SK-N-SH (cell line): ENCODE measurements at regions not wholly inside any gene's neighbourhood (a gene's known extent, or its start where the extent isn't known, plus 50 kb on each side); places are given as distances from the start of the nearest gene placed in this dataset.

Experiments used
- CTCF ChIA-PET: fragments of 300-600, 350-600 bp; formaldehyde crosslinking; extraction: SDS; loops from one replicate; lab custom pipeline; 2021; lab: Yijun Ruan, JAX
- POLR2A ChIA-PET: fragments of 350-600 bp; sonication (Branson Sonifier 250); formaldehyde crosslinking; extraction: SDS; loops from one replicate; lab custom pipeline; 2020; ENCODE audit warnings: antibody characterized with exemption, inconsistent platforms; lab: Yijun Ruan, JAX
- DNase-seq: peaks from one replicate; pipeline ENCODE4 v3.0.0; 2012
- H2AFZ ChIP-seq: fragments of 200-600 bp; sonication (generic); 2 replicates; pipeline ENCODE4 v1.8.1; 2016; ENCODE audit warnings: antibody characterized with exemption, mild to moderate bottlenecking, low read depth
- H3F3A ChIP-seq: fragments of 200-600 bp; sonication (generic); replicated peaks from 2 replicates; pipeline ENCODE3; 2016; ENCODE audit warnings: antibody characterized with exemption, mild to moderate bottlenecking; ENCODE audit not compliant: insufficient read depth
- H3K27ac ChIP-seq, 2 experiments: fragments of 200-500 bp in 1 of 2; fragments of 200-600 bp in 1 of 2; sonication (Bioruptor generic) in 1 of 2; sonication (generic), shearing (Covaris generic) in 1 of 2; 2 replicates each; pipeline versions ENCODE4 v1.5.1 to v1.6.1; 2014 to 2016; ENCODE audit warnings: low read depth in 2 of 2, inconsistent platforms in 1 of 2, low read length in 1 of 2, mild to moderate bottlenecking in 1 of 2, mixed read lengths in 1 of 2
- H3K27me3 ChIP-seq: fragments of 200-600 bp; sonication (generic), shearing (Covaris generic); 2 replicates; pipeline ENCODE4 v1.6.1; 2016; ENCODE audit warnings: mixed run types; ENCODE audit not compliant: insufficient read depth
- H3K36me3 ChIP-seq, 2 experiments: fragments of 200-500 bp in 1 of 2; fragments of 200-600 bp in 1 of 2; sonication (Bioruptor generic) in 1 of 2; sonication (generic) in 1 of 2; replicated peaks in 1 of 2; 2 replicates each; pipeline versions ENCODE3 to v1.5.1; 2014 to 2016; ENCODE audit warnings: low read length in 1 of 2, mild to moderate bottlenecking in 1 of 2; ENCODE audit not compliant: insufficient read depth in 2 of 2, control insufficient read depth in 1 of 2
- H3K4me1 ChIP-seq, 2 experiments: fragments of 200-500 bp in 1 of 2; fragments of 200-600 bp in 1 of 2; sonication (Bioruptor generic) in 1 of 2; sonication (generic), shearing (Covaris generic) in 1 of 2; 2 replicates each; pipeline versions ENCODE4 v1.5.1 to v1.6.1; 2014 to 2016; ENCODE audit warnings: low read depth in 1 of 2, low read length in 1 of 2, mixed run types in 1 of 2; ENCODE audit not compliant: insufficient read depth in 2 of 2, control insufficient read depth in 1 of 2
- H3K4me2 ChIP-seq: fragments of 200-600 bp; sonication (generic), shearing (Covaris generic); 2 replicates; pipeline ENCODE4 v1.6.1; 2017; ENCODE audit warnings: mixed run types
- H3K4me3 ChIP-seq, 2 experiments: fragments of 200-500 bp in 1 of 2; fragments of 200-600 bp in 1 of 2; sonication (Bioruptor generic) in 1 of 2; sonication (generic), shearing (Covaris generic) in 1 of 2; 2 replicates each; pipeline versions ENCODE4 v1.5.1 to v1.8.1; 2014 to 2016; ENCODE audit warnings: low read depth in 2 of 2, inconsistent platforms in 1 of 2, low read length in 1 of 2, mild to moderate bottlenecking in 1 of 2, mixed read lengths in 1 of 2, moderate library complexity in 1 of 2
- H3K79me2 ChIP-seq: fragments of 200-600 bp; sonication (generic); 2 replicates; pipeline ENCODE4 v1.8.1; 2017; ENCODE audit warnings: mild to moderate bottlenecking; ENCODE audit not compliant: insufficient read depth
- H3K9ac ChIP-seq: fragments of 200-600 bp; sonication (generic); 2 replicates; pipeline ENCODE4 v1.6.1; 2017; ENCODE audit warnings: mixed run types
- H3K9me2 ChIP-seq: fragments of 200-600 bp; sonication (generic); 2 replicates; pipeline ENCODE4 v1.6.1; 2017; ENCODE audit warnings: mixed run types
- H3K9me3 ChIP-seq: fragments of 200-600 bp; sonication (generic); 2 replicates; pipeline ENCODE4 v1.6.1; 2017; ENCODE audit warnings: mixed run types, mild to moderate bottlenecking, moderate library complexity
- H4K20me1 ChIP-seq: fragments of 200-600 bp; sonication (generic); 2 replicates; pipeline ENCODE4 v1.6.1; 2017; ENCODE audit warnings: mild to moderate bottlenecking, mixed run types; ENCODE audit not compliant: insufficient read depth
- CHD2 ChIP-seq: fragments of 150-350 bp; IDR thresholded peaks from 2 replicates; pipeline ENCODE4 v1.6.1; 2018; ENCODE audit warnings: low read length; ENCODE audit not compliant: partially characterized antibody
- EP300 ChIP-seq, 2 experiments: IDR thresholded peaks; 2 replicates each; pipeline versions ENCODE4 v1.4.0 to v1.6.1; 2012; ENCODE audit warnings: borderline replicate concordance in 1 of 2, low read depth in 1 of 2, low read length in 1 of 2
- IRF3 ChIP-seq: fragments of 150-350 bp; IDR thresholded peaks from 2 replicates; pipeline ENCODE4 v1.6.1; 2016; ENCODE audit warnings: mild to moderate bottlenecking, low read depth, low read length
- MAX ChIP-seq: IDR thresholded peaks from 2 replicates; pipeline ENCODE4 v1.4.0; 2012; ENCODE audit warnings: low read depth
- MXI1 ChIP-seq: IDR thresholded peaks from 2 replicates; pipeline ENCODE4 v1.6.1; 2012; ENCODE audit warnings: mild to moderate bottlenecking, low read depth, low read length, improper control_type of control experiment
- NFIC ChIP-seq: IDR thresholded peaks from 2 replicates; pipeline ENCODE4 v1.4.0; 2012; ENCODE audit warnings: borderline replicate concordance
- NRF1 ChIP-seq: IDR thresholded peaks from 2 replicates; pipeline ENCODE4 v1.6.1; 2012; ENCODE audit warnings: low read depth, mild to moderate bottlenecking, low read length
- PBX3 ChIP-seq: IDR thresholded peaks from 2 replicates; pipeline ENCODE4; 2012
- POLR2AphosphoS5 ChIP-seq: IDR thresholded peaks from 2 replicates; pipeline ENCODE4 v1.6.1; 2012; ENCODE audit warnings: low read depth, low read length
- RAD21 ChIP-seq: IDR thresholded peaks from 2 replicates; pipeline ENCODE4 v1.6.1; 2012; ENCODE audit warnings: mild to moderate bottlenecking, low read length
- RCOR1 ChIP-seq: fragments of 150-350 bp; IDR thresholded peaks from 2 replicates; pipeline ENCODE4 v1.6.1; 2017; ENCODE audit warnings: antibody characterized with exemption, low read length
- REST ChIP-seq: IDR thresholded peaks from 2 replicates; pipeline ENCODE4 v1.6.1; 2012; ENCODE audit warnings: mild to moderate bottlenecking, low read depth, low read length, moderate library complexity
- SIN3A ChIP-seq: IDR thresholded peaks from 2 replicates; pipeline ENCODE4 v1.6.1; 2012; ENCODE audit warnings: low read depth, mild to moderate bottlenecking, low read length, moderate library complexity, borderline replicate concordance
- TEAD4 ChIP-seq: IDR thresholded peaks from 2 replicates; pipeline ENCODE4 v1.4.0; 2012; ENCODE audit warnings: mild to moderate bottlenecking, borderline replicate concordance; ENCODE audit not compliant: insufficient read depth
- USF1 ChIP-seq: IDR thresholded peaks from 2 replicates; pipeline ENCODE4 v1.4.0; 2012; ENCODE audit warnings: low read depth, borderline replicate concordance
- USF2 ChIP-seq: fragments of 150-350 bp; IDR thresholded peaks from 2 replicates; pipeline ENCODE4 v1.6.1; 2017; ENCODE audit warnings: antibody characterized with exemption, low read length, low read depth, borderline replicate concordance
- ZBTB33 ChIP-seq: IDR thresholded peaks from 2 replicates; pipeline ENCODE4 v1.4.0; 2012; ENCODE audit warnings: low read depth, borderline replicate concordance
- WGBS: methylation state at CpG from one replicate; pipeline ENCODE4 v1.1.6; 2017; ENCODE audit warnings: low lambda C conversion rate; 5-methylcytosine and 5-hydroxymethylcytosine counted together

GRCh38 chr13:105846923-105847322 is 688.5 kb downstream of the EFNB2 start:
- Histone ChIP-seq H3K79me2 (no peaks in the 10 kb centered on the region), H2AFZ (no peak overlapping the region), H3K36me3 (no peaks in the 10 kb centered on the region), H3K4me2 (no peak overlapping the region), H3F3A (no peaks in the 10 kb centered on the region), H3K4me3 (no peak overlapping the region), H3K4me1 (peaks cover 0 to 14% of the 10 kb centered on the region in 2 experiments; a peak in 2 of 4 replicates), H3K27me3 (no peaks in the 10 kb centered on the region), H4K20me1 (no peaks in the 10 kb centered on the region), H3K27ac (peak overlapping the region in 1 of 2 experiments; percentile 81; a peak in 1 of 4 replicates), H3K9me2 (no peaks in the 10 kb centered on the region), H3K9ac (no peak overlapping the region), H3K9me3 (no peaks in the 10 kb centered on the region)
- ChIA-PET POLR2A (no interaction called here), CTCF (no interaction called here)
- TF ChIP-seq RAD21 = no peak
- no peak for TF ChIP-seq MXI1
- TF ChIP-seq SIN3A = no peak
- no peak for TF ChIP-seq REST
- no peak for TF ChIP-seq CHD2
- TF ChIP-seq USF2 = no peak
- TF ChIP-seq ZBTB33 = no peak
- no peak for TF ChIP-seq RCOR1
- no peak for TF ChIP-seq NRF1
- TF ChIP-seq PBX3 = no peak
- no peak for TF ChIP-seq IRF3
- no peak for TF ChIP-seq USF1
- no peak for TF ChIP-seq NFIC
- no peak for TF ChIP-seq EP300 (IDR thresholded peaks at IDR 0.05; ENCODE audit: borderline replicate concordance in 1 of 2, low read depth in 1 of 2, low read length in 1 of 2)
- TF ChIP-seq POLR2AphosphoS5 = no peak
- TF ChIP-seq TEAD4 = no peak
- TF ChIP-seq MAX = no peak
- 50% methylated on average over 1 of the region's 1 CpG for WGBS
- no peak for DNase-seq
